NCI-H748 treated with DMSO at 0.1 percent for 48 hours (cell line): ENCODE measurements at regions not wholly inside any gene's neighbourhood (a gene's known extent, or its start where the extent isn't known, plus 50 kb on each side); places are given as distances from the start of the nearest gene placed in this dataset.

Experiments used
- DNase-seq: peaks from one replicate; lab custom pipeline; 2025; lab: John Stamatoyannopoulos, UW

DNA sequence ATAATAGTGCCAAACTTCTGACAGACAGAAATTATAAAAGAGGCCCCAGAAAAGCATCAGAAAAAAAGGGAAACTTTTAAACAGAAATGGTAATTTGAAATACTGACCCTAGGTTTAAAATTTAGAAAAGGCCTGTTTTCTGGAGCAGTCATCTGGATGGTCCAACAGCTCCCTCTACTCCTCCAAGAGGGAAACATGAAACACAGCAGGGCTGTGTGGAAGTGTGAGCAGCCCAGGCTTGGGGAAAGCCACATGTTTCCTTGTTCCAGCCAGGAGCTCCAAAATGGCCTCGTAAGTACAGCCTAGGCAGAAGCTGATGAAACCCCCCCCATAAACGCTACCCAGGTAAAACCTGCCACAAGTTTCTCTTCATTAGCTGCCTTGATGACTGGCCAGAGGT is 499.3 kb upstream of the ADAMTS16 start:
- DNase-seq: peak; percentile 78

DNA sequence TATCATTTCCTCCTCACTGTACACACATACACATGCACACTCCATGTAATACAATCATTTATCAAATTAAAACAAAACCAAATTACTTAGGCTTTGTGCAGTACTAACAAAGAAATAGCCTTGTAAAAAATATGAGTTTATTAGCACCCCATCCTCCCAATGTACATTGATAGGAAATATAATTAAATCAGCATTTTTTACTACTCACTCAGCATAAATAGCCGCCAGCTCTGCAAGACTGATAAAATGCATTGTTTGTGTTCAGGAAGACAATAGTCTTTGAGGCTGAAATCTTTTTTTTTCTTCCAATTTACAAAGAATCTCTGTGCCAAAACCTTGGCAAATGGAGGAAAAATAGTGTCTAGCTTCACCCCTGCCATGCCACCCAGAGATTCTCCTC is 497.6 kb upstream of the ADAMTS16 start:
- DNase-seq: no peak

DNA sequence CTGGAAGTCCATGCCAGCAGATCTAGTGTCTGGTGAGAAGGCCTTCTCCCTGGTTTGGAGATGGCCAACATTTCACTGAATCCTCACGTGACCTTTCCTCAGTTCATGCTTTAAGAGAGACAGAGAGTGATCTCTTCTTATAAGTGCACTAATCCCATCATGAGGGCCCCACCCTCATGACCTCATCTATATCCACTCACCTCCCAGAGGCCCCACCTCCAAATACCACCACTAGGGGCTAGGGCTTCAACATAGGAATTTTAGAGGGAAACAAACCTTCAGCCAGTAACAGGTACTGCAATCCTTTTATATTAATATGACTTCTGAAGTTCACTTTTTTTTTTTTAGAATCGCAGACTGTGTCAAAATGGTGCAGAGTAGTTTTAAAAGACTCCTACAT is 496.9 kb upstream of the ADAMTS16 start:
- no peak for DNase-seq

DNA sequence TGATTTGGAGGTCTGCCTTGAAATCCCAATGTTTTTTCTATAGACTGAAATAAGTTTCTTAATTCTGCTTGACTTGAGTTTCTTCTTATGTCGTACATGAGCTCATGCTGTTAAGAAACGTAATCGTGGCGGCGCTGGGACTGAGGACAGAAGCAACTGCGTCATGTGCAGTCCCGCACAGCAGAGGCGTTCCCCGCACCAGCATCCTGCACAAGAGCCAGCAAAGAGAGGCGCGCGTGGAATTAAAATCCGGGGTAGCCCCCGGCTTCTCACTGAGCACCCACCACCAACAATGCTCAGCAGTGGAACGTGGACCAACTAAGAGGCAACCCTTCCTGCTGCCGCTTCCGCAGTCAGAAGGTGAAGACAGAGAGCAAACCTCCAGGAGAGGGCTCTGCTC is 496.2 kb upstream of the ADAMTS16 start:
- DNase-seq: no peak

DNA sequence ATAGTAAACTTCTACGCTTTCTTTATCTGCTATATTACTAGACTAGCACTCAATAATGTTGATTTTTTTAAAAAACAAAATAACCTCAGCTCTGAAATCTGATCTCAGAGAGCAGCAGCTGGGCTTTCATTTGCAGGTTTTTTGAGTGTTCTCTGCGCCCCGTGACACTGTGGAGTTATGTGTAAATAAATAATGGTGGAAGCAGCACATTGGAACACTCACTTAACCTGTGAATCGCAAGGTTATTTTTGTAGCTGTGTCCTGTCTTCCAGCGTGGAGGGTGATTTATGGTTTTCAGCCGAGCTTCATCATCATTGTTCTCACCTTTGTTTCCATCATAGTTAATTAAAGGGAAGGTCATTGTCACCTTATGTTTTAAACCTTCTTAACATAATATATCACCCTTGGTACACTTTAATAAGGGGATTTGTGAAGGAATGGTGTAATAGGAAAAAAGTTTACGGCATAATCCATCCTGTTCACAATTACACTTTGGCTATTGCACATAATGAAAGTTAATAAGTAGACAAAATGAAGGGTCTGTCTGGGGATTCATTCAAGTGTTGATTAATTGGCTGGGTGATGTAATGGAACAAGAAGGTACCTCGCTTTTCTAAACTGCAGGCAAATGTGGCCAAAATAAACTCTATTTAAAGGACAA is 493.3 kb upstream of the ADAMTS16 start:
- peak; percentile 82 for DNase-seq

DNA sequence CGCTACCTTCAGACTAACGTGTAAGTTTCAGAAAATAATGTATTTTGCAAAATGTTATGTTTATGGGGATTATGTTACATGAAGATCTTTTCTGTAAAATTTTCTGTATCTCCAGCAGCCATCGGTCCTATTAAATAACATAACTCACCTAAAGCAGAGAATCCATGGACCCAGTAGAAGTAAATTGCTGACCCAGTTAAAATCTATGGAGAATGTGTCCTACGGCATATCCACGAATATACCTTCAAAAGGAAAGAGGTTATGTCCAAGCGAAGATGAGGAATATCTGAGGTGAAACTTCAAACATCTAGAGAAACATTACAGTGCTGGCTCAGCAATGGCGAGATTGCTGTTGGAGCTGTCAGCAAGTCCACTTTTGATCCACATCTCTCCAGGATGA is 492.2 kb upstream of the ADAMTS16 start:
- DNase-seq: no peak

DNA sequence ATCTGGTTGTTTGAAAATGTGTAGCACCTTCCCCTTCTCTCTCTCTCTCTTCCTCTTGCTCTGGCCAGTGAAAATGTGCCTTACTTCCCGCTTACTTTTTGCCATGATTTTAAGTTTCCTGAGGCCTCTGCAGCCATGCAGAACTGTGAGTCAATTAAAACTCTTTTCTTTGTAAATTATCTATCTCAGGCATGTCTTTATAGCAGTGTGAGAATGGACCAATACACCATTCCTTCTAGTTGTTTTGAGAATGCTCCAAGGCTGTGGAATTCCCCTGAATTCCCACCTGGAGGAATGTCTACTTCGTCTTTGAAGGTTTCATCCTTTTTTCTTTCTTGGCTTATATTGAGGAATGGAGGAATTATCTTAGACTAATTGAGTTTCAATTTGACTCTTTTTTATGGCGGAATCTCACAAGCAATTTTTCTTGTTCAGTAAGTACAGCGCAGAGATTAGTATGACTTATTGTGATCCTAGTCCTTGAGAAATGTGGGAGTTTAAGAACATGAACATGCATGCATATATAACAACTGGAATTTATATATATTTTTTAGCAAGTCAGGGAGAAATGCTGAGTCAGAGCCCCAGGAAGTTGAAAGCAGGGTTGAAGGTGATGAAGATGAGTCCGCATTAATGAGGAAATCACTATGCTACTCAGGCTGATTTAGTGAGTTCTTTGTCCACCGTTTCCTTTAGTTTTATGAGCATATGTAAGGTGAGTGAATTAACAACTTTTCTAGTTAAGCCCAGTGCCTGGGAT is 488.1 kb upstream of the ADAMTS16 start:
- DNase-seq: no peak

DNA sequence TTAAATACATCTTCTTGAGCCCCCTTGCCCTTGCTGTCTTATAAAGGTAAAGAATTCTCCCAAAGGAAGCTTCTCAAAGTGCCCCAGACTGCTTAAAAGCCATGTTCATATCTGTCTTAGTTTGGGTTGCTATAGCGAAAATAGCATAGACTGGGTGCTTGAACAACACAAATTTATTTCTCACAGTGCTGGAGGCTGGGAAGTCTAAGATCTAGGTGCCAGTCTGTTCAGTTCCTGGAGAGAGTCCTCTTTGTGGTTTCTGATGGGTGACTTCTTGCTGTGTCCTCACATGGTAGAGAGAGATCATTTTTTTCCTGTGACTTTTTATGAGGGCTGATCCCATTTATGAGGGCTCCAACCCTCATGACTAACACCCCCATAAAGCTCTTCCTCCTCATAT is 486.7 kb upstream of the ADAMTS16 start:
- DNase-seq: no peak

DNA sequence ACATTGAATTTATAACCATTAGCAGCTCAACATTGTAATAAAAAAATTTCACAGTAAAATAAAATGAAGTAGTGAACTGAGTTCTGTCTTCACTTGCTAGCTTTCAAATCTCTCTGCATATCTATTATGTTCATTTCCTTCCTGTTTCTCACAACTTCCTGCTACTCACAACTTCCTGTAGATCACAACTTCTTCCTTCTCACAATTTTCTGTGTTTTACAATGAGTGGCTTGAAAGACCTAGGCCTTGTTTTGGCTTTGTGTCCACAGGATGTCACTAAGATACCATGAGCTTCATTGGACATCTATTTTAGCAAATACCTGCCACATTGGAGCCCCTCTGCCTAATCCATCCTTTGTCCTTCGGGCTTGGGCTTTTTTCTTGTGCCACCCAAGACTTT is 480.3 kb upstream of the ADAMTS16 start:
- no peak for DNase-seq

DNA sequence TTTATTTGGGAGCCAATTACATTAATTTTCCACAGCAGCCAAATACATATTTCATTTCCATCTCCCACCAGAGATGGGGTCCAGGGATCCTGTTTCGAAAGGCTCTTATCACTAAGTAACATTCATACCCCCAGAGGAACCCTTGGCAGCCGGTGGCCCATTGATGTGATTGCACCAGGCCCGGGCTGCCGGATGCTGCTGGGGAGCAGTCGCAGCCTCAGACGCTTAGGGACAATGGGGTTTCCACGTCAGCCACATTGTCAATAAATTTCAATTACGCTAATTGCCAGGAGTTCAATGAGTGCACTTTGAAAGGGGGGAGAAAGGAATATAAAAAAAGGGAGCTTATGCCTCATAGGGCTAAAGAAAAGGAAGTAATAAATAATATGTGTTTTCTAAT is 478.8 kb upstream of the ADAMTS16 start:
- peak; percentile 98 for DNase-seq

DNA sequence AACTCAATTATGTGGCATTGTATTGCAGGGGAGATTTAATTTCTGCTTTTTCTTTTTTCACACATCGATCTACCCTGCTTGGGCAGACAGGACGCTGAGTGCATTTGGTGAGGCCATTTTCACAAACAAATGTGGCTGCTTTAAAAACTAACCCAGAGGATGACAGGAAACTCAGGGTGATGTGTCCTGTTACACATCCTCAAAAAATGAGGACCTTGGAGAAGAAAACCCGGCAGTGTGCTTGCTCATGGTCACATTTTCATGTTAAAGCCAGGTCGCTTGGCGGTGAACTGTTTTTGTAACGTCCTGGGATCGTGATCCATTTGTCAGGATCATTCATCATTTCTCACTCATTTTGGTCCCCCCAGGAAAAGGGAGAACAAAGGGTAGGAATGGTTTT is 478.3 kb upstream of the ADAMTS16 start:
- no peak for DNase-seq

DNA sequence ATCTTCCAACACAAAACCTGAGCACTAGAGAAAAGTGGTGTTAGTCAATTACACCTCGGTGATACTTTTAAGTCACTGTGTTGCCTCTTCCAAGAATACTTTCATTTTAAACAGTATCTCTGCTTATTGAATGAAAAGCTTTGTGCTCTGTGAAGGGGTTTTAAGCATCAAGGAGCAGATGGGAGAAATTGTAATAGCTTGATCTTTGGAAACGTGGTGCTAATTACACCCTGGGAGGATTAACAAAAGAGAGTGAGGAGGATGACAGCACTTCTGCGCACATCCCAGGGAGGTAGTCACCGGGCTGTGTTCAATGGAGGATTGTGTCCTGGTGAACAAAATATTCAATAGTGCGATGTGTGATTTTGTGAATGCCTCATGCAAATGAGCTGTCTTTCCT is 477.4 kb upstream of the ADAMTS16 start:
- DNase-seq: peak; percentile 65

DNA sequence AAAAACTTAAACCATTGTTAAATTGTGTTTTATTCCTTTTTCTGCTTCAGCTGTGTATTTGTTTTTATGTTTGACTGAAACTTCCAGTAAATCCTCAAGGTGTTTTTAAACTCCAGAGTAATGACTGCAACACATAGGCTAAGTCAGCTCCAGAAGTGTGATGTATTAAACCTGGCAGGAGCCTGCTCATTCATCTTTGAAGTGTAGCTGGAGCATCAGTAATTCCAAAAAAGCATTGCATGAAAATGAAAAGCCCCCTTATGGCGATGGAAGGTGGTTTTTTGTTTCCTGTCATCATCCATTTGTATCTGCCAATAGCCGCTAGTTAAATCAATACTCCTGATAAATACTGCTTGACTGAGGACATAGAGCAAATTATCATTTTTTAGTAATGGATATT is 474.2 kb upstream of the ADAMTS16 start:
- DNase-seq: no peak

DNA sequence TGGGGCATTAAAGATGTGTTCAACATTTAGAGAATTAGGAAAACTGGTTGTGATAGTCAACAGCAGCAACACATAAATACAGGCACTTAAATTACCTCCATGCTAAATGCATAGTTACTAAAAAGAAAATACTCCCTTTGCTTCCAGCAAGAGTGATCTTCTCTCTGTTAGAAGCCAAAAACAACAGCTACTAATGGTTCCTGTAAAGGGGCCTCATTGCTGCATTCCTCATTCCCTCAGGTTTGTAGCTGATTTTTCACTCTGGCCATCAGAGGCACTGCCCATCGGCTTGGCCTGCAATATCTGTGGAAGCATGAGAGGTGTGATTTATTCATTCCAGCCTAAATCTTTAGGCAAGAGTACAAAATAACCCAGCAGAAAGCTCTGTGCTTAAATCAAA is 466.0 kb upstream of the ADAMTS16 start:
- DNase-seq: no peak

DNA sequence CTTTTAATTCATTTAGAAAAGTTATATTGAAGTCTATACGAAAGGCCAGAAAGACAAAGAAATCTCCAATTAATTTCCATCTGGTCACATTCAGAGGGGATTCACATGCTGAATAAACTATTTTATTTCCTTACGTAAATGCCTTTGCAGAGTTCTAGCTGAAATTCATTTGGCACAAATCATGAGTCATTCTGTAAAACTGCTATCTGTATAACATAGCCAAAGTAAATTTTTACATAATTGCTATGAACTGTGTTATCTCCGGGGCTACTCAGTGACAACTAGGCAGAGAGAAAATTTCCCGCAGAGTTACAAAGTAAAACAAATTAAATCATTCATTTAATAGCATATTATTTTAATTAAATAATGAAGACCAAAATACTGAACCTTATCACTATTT is 463.2 kb upstream of the ADAMTS16 start:
- no peak for DNase-seq

DNA sequence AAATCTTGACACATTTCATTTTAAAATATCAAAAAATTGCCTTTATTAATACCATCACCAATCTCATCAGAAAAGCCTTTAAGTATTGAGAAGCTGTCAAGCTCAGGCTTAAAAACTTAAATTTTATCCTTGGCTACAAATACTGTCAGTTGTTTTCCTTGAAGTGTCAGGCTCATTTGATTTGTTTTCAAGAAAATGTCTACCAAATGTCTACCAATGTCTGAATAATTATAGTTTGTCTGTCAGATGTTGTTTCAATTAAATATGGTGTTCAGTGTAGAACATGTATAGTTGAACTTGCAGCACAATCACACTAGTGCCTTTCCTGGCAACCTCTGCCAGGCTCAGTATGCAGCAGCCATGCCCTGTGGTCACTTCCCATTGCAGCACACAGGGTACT is 455.2 kb upstream of the ADAMTS16 start:
- no peak for DNase-seq

DNA sequence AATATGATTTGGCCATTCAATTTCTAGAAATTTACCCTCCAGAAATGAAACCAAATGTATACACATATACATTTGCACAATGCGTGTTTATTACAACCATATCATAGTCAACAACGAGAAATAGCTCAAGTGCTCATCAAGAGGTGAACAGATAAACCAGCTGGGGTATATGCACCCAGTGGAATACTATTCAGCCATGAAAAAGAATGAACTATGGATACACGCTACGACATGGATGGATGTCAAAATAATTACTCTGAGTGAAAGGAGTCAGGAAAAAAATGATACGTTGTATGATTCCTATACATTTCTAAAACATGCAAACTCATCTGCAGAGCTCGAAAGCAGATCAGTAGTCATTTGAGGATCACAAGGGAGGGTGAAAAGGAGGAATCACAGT is 441.5 kb upstream of the ADAMTS16 start:
- DNase-seq: no peak

DNA sequence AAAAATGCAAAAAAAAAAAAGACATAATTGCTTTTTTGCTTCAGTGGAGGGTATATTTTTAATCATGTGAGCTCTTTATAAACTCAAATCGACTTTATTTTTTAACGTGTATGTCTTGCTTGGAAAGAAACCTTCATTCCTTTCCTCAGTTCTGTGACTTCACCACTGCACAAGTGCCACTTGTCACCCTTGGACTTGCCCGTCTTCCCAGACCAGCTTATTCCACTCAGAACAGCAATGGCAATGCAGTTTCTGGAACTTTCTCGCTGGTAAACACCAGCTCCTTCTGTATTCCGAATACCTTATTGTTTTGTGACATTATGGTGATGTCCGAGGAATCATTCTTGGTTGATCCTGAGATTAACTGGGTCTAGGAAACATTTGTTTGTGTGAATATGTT is 440.5 kb upstream of the ADAMTS16 start:
- DNase-seq: no peak

DNA sequence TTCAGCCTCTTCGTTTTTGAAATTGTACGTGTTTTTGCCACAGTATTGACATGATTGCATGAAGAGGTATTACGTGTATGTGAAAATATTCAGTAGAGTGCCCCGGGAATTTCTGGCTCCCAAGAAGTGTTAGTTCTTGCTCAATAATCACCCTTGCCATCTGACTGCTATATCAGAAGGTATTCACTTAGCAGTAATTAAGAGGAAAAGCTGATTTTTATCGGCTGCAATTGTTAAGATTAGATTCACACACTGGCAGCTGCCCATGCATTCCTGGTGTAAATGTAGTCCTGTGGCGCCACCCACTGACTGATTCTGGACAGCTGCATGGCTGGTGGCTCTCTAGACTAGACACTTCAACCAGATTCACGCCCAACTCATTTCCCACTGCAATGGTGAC is 440.1 kb upstream of the ADAMTS16 start:
- peak; percentile 98 for DNase-seq

DNA sequence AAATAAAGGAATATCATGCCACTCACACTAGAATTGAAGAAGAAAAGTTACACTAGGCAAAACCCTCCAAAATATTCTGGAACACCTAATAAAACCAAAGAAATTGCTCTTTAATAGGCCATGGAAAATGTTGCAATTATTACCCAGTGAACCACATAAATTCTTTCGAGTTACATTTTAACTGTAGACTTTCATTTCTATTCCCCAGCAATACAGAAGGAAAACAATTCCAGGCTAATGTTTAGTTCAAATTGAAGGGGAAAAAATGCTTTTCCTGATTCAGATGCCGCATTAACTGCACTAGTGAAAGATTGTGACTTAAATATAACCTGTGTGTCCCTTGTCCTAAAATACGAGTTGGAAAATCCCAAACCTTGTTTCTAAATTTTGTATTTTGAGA is 439.3 kb upstream of the ADAMTS16 start:
- no peak for DNase-seq

DNA sequence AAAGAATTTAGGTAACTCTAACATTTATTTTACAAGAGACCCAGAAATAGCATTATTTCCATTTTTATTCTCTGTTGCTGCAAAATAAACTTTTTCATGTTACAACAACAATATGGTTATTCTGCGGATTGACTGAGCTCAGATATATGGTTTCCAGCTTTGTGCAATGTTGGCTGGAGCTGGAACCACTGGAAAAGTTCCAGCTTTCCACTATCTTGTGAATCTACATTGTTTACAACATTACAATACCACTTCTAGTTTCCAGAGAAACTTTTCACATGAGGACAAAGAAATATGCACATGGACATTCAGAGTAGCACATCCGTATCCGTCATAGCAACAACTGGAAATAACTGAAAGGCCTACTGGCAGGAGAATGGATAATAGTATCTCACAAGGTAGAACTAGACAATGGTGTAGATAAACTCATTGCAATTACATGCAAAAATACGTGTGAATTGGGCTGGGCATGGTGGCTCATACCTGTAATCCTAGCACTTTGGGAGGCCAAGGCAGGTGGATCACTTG is 436.1 kb upstream of the ADAMTS16 start:
- no peak for DNase-seq

DNA sequence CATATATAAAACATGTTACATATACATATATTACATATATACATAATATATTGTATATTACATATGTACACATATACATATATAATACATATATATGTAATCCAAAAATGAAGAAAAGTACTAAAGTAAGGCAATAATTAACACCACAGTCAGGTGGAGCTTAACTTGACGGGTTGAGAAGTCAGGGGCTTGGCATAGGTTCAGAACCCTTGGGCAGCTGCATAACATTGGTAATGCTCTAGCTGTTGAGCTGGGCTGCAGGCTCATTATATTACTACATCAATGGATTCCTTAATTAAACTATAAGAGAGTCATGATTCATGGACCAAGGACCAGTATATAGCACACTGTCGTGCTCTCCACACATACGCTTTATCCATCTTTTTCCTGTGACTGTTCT is 435.2 kb upstream of the ADAMTS16 start:
- no peak for DNase-seq

DNA sequence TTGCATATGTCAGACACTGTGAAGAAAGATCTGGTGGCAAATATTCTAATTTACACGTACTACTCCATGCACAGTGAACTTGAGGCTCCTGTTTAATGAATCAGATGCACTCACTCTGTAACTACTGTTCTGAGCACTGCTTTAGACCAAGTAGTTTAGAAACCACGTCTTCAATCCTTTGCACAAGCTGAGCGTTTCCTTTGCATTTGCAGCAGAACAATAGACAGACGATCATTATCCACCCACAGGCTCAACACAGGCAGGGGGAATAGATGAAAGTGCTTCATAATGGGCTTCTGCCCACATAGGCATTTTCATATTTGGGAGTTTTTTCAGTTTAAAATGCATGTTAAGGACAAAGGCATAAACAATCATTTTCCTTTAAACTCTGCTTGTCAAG is 423.3 kb upstream of the ADAMTS16 start:
- no peak for DNase-seq

DNA sequence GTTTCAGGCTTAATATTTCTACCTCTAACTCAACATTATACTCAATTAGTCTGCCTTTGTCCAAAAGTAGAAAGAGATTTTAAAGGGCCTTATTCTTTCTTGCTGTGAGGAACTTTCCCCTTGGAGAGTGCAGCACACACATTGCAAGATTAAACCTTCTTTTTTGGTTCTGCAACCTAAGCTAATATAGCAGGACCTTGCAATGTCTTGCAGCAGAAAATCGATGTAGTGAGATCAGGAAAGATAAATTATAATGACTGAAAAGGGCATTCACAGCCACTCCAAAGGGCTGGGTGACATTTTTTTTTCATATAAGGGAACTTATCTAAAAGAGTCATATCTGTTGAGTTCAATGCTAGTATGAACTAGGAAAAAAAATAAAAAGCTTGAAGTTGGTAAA is 422.7 kb upstream of the ADAMTS16 start:
- DNase-seq: no peak
